ENCODE measurements at regions not wholly inside any gene's neighbourhood (a gene's known extent, or its start where the extent isn't known, plus 50 kb on each side); places are given as distances from the start of the nearest gene placed in this dataset.
"Not testable (repeated sequence)": the region's sequence is repeated elsewhere in the genome, so short reads cannot be mapped to it uniquely, and the experiment has no call there.

- peak in 2 of 5 donors; percentile 3 to 5 for DNase-seq
- Histone ChIP-seq H3K27me3 (ENCODE audit: control insufficient read depth, insufficient read depth, low read length) (no peaks in the 10 kb centered on the region), H3K9me3 (ENCODE audit: control insufficient read depth in 2 of 3, insufficient read depth in 1 of 3, low read length in 3 of 3) (no peaks in the 10 kb centered on the region), H3K4me1 (ENCODE audit: control insufficient read depth in 2 of 3, insufficient read depth in 2 of 3, low read depth in 1 of 3, low read length in 3 of 3) (no peaks in the 10 kb centered on the region), H3K4me3 (ENCODE audit: low read length in 3 of 3) (no peak overlapping the region), H3K9ac (ENCODE audit: low read length in 3 of 3) (no peak overlapping the region), H3K36me3 (ENCODE audit: control insufficient read depth in 2 of 3, insufficient read depth in 3 of 3, low read length in 3 of 3) (no peaks in the 10 kb centered on the region), H3K27ac (ENCODE audit: low read depth in 2 of 2, low read length in 2 of 2) (no peak overlapping the region)
- intact Hi-C loops (cut with DNase I) = no loop called here
- FAIRE-seq = no peak
- no peak for TF ChIP-seq CTCF (IDR thresholded peaks at IDR 0.05; ENCODE audit: borderline replicate concordance, extremely low read depth, insufficient read depth)
Measured at GRCh38 chr1:189315035-189315901, 1162.4 kb downstream of the BRINP3 start.

- FAIRE-seq = no peak
- intact Hi-C loops (cut with DNase I) = no loop called here
Measured at GRCh38 chr1:189323091-189323490, 1154.6 kb downstream of the BRINP3 start.

GRCh38 chr1:189331071-189331470 lies 1146.6 kb downstream of the BRINP3 start:
- intact Hi-C loops (cut with DNase I); FAIRE-seq; H3K9me3 ChIP-seq (ENCODE audit: control insufficient read depth in 2 of 3, insufficient read depth in 1 of 3, low read length in 3 of 3); H3K27ac ChIP-seq (ENCODE audit: low read depth in 2 of 2, low read length in 2 of 2); H3K36me3 ChIP-seq (ENCODE audit: control insufficient read depth in 2 of 3, insufficient read depth in 3 of 3, low read length in 3 of 3); H3K9ac ChIP-seq (ENCODE audit: low read length in 3 of 3); DNase-seq; H3K4me3 ChIP-seq (ENCODE audit: low read length in 3 of 3); H3K4me1 ChIP-seq (ENCODE audit: control insufficient read depth in 2 of 3, insufficient read depth in 2 of 3, low read depth in 1 of 3, low read length in 3 of 3); H3K27me3 ChIP-seq (ENCODE audit: control insufficient read depth, insufficient read depth, low read length): not testable (repeated sequence)

More at GRCh38 chr1:189323091-189323490, 1154.6 kb downstream of the BRINP3 start:
- Histone ChIP-seq H3K4me1 (ENCODE audit: control insufficient read depth in 2 of 3, insufficient read depth in 2 of 3, low read depth in 1 of 3, low read length in 3 of 3) (no peaks in the 10 kb centered on the region), H3K9me3 (ENCODE audit: control insufficient read depth in 2 of 3, insufficient read depth in 1 of 3, low read length in 3 of 3) (no peaks in the 10 kb centered on the region), H3K27ac (ENCODE audit: low read depth in 2 of 2, low read length in 2 of 2) (no peak overlapping the region), H3K4me3 (ENCODE audit: low read length in 3 of 3) (no peak overlapping the region), H3K36me3 (ENCODE audit: control insufficient read depth in 2 of 3, insufficient read depth in 3 of 3, low read length in 3 of 3) (no peaks in the 10 kb centered on the region), H3K27me3 (ENCODE audit: control insufficient read depth, insufficient read depth, low read length) (no peaks in the 10 kb centered on the region), H3K9ac (ENCODE audit: low read length in 3 of 3) (no peak overlapping the region)
- no peak for TF ChIP-seq CTCF (IDR thresholded peaks at IDR 0.05; ENCODE audit: borderline replicate concordance, extremely low read depth, insufficient read depth)
- DNase-seq = no peak

- no peak for FAIRE-seq
- TF ChIP-seq CTCF (IDR thresholded peaks at IDR 0.05; ENCODE audit: borderline replicate concordance, extremely low read depth, insufficient read depth) = no peak
- Histone ChIP-seq H3K36me3 (ENCODE audit: control insufficient read depth in 2 of 3, insufficient read depth in 3 of 3, low read length in 3 of 3) (no peaks in the 10 kb centered on the region), H3K4me1 (ENCODE audit: control insufficient read depth in 2 of 3, insufficient read depth in 2 of 3, low read depth in 1 of 3, low read length in 3 of 3) (no peaks in the 10 kb centered on the region), H3K9ac (ENCODE audit: low read length in 3 of 3) (no peak overlapping the region), H3K27ac (ENCODE audit: low read depth in 2 of 2, low read length in 2 of 2) (no peak overlapping the region), H3K9me3 (ENCODE audit: control insufficient read depth in 2 of 3, insufficient read depth in 1 of 3, low read length in 3 of 3) (no peaks in the 10 kb centered on the region), H3K4me3 (ENCODE audit: low read length in 3 of 3) (no peak overlapping the region), H3K27me3 (ENCODE audit: control insufficient read depth, insufficient read depth, low read length) (no peaks in the 10 kb centered on the region)
- DNase-seq = peak in 1 of 5 donors; percentile 43
- intact Hi-C loops (cut with DNase I) = no loop called here
Measured at GRCh38 chr1:189336115-189337100, 1141.3 kb downstream of the BRINP3 start.
